ENCODE measurements at regions not wholly inside any gene's neighbourhood (a gene's known extent, or its start where the extent isn't known, plus 50 kb on each side); places are given as distances from the start of the nearest gene placed in this dataset.

- DNase-seq: no peak
Observed at GRCh38 chr5:162325143-162325727, 257.7 kb downstream of the GABRG2 start.

DNA sequence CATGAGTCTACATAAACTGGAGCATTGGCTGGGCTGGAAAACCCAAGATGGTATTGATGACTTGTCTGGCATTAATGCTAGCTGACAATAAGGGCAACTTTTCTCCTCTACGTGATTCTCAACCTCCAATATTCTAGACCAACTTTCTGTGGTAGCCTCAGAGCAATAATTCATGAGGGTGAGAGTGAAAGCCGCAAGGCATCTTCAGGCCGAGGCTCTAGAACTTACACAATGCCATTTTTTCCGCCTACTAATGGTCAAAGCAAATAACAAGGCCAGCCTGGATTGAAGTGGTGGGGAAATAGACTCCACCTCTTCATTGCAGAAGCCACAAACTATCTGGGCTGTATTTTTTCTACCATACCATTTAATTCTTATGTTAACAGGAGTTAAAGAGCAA, 267.4 kb downstream of the GABRG2 start:
- no peak for DNase-seq

DNA sequence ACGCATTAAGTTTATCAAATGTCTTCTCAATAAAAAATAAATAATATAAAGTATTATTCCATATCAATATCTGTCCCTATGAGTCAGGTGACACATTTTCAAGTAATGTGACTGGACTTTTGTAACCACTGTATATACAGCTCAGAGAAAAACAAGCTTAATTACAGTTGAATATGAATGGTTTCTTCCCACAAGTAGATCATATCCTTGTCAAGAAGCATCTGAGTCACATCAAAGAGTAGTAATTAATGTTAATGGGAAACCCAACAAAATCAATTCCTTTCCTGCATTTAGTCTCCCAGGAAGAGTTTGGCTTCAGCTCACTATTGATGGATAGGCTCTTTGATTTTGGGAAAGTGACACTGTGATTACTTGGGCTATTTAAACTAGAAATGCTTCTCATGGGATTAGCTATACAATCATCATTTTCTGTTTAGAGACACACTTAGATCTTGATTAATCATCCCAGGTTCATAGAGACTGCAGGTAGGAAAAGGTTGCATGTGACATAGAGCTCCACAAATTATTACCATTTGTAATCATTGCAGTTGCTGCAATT, 292.9 kb downstream of the GABRG2 start:
- no peak for DNase-seq

DNA sequence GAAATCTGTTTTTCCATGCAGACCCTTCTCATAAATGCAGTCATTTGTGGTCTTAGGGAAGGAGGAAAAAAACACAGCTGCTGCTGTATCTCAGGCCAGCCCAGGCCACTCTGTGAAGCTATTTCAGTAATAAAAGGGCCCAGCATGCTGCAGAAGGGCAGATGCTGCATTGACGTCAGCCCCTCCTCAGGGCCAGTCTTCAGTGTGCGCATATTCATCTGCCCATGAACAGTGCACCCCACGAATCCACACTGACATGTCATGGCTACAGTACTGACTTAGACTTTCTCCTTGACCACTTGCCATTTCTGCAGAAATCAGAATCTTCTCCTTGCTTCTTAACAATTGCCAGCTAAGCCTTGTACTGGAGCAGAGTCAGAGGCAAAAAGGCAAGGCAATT, 304.7 kb downstream of the GABRG2 start:
- no peak for DNase-seq

GRCh38 chr5:162377895-162378294, 310.3 kb downstream of the GABRG2 start:
- DNase-seq: no peak

DNA sequence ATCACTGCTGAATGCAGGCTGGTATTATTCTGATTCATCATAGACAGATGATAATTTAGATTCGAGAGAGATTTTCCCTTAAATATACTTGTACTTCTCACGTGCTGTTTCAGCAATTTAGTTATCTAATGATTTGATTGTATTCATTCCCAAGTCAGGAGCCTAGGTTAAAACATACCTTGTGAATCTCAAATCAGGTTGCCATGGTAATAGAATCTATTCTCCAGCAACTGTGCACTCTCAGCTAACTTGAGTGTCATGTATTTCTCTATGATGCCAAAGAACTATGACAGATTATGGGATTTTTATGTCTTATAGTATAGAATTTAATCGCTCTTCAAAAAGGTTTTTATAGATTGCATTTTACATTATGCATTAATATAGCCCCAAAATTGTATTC, 315.3 kb downstream of the GABRG2 start:
- DNase-seq: no peak

DNA sequence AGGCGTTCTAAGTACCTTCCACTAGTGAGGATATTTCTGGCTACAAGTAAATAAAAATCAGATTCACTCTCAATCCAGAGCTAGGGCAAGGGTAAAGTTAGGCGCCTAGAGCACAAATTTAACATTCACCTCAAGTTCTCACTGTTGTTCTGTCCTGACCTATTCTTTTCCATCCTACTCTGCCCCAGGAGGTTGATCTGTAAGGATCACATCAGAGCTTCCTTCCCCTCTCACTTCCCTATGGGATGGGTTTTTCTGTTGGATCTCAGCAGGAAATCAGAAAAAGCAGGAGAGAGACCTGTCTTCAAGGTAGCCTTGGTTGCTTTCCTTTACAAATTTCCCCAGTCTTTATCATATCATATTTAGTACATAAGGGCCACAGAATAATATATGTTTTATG, 316.7 kb downstream of the GABRG2 start:
- no peak for DNase-seq

DNA sequence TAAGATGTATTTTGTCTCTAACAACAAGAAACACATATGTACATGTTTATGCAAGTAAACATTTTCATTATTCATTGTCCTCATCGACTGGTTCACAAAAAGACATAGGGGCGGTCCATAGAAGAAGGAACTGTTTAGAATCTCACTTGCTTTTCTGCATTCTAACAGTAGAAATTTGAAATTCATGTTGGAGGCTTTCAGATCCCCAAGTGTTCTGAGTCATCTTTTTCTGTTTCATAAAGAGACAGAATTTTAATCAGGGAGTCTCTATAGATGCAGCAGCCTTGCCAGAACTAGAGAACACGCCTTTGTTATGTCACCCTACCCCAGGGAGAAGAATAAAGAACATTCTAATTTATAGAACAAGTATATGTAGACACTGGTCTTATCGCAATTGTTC, 324.3 kb downstream of the GABRG2 start:
- DNase-seq: no peak

DNA sequence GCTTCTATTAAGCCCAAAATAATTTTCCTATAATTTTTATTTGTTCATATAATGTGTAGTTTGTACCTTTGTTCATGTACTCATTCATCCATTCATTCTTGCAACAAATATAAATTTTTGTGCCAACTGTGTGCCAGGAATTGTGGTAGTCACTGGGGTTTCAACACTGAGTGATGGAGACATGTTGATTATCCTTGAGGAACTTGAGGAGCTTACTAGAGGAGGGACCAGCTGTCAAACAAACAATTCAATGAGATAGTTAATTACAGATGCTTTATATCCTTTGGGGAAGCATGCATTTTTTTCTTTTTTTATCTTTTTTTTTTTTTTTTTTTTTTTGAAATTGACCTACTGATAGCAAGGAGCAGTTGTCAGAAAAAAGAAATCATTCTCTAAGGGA, 324.8 kb downstream of the GABRG2 start:
- no peak for DNase-seq

- DNase-seq: no peak
Observed at GRCh38 chr5:162393534-162393933, 326.0 kb downstream of the GABRG2 start.

GRCh38 chr5:162407614-162408013, 340.0 kb downstream of the GABRG2 start:
- no peak for DNase-seq

DNA sequence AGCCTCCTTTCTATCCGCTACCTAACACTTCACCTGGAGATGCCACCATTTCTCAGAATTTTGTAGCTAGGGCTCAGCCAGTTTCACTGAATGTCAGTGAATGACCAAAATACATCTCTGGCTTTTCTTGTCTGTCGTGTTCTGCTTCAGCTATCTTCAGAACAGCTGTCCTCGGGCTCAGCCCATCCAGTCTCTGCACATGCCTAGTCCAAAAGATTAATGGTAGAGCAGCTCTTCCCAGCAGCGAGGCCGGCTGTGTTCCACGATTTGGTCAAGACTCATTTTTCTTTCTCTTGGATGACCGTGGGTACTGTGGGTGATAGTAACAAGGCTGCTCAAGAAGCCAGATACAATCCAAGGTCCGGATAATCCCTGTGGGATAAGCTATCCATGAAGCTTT, 342.8 kb downstream of the GABRG2 start:
- DNase-seq: no peak

DNA sequence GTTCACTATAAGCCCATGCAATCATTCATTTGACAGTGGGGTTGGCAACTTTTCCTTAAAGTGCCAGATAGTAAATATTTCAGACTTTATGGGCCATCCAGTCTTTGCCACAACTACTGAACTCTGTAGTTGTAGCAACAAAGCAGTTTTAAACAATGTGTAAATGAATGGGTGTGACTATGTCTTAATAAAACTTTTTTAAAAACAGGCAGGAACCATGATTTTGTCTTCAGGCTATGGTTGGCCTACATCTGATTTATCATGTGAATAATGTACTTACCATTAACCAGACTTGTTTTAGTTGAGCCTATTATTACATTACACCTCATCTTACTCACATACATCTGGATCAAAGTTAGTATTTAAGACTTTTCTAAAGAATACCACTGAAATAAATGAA, 361.6 kb downstream of the GABRG2 start:
- DNase-seq: no peak

- DNase-seq: no peak
Observed at GRCh38 chr5:162434281-162434680, 366.7 kb downstream of the GABRG2 start.

GRCh38 chr5:162436055-162436454, 368.5 kb downstream of the GABRG2 start:
- no peak for DNase-seq

DNA sequence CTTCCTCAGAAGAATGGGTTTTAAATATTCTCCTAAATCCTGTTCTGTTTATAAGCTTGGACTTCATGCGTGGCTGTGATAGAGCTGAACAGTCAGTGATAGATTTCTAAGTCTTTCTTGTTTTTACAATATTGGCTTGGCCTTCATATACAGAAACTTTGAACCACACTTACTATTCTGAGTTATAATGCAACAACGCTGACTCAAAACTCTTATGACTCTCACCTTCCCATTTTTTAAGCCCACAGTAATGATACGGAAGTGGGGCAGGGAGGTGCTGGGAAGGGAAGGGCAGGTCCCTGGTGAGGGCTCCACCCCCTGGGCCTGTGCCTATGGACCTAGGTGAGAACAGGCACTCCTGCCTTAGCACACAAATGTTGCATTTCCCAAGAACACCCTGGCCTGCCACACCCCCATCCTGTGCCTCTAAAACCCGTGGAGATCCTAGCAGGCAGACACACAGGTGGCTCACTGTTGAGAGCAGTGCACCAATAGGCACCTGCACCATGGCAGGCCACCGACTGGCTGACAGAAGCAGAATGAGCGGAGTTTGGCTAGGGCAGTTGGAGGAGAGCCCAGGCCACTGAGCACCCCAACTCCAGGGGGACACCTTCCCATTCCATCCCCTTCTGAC, 376.7 kb downstream of the GABRG2 start:
- DNase-seq: no peak

GRCh38 chr5:162456086-162456485, 388.5 kb downstream of the GABRG2 start:
- no peak for DNase-seq

GRCh38 chr5:162466011-162466410, 398.4 kb downstream of the GABRG2 start:
- no peak for DNase-seq

GRCh38 chr5:162473041-162473714, 405.6 kb downstream of the GABRG2 start:
- DNase-seq: no peak

GRCh38 chr5:162474239-162474638, 406.7 kb downstream of the GABRG2 start:
- no peak for DNase-seq

DNA sequence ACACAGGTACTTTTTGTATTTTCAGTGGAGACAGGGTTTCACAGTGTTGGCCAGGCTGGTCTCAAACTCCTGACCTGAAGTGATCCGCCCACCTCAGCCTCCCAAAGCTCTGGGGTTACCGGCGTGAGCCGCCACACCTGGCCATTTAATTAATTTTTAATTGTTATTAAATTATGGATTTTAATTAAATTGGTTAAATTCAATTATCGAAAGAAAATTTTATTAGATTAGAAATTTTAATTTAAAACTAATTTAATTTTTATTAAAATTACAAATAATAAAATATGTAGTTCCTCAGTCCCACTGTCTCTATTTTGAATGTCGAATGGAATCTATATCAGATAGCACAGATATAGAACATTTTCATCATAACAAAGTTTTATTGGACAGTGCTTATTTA, 416.5 kb downstream of the GABRG2 start:
- DNase-seq: no peak

- DNase-seq: no peak
Observed at GRCh38 chr5:162484986-162485385, 417.4 kb downstream of the GABRG2 start.

DNA sequence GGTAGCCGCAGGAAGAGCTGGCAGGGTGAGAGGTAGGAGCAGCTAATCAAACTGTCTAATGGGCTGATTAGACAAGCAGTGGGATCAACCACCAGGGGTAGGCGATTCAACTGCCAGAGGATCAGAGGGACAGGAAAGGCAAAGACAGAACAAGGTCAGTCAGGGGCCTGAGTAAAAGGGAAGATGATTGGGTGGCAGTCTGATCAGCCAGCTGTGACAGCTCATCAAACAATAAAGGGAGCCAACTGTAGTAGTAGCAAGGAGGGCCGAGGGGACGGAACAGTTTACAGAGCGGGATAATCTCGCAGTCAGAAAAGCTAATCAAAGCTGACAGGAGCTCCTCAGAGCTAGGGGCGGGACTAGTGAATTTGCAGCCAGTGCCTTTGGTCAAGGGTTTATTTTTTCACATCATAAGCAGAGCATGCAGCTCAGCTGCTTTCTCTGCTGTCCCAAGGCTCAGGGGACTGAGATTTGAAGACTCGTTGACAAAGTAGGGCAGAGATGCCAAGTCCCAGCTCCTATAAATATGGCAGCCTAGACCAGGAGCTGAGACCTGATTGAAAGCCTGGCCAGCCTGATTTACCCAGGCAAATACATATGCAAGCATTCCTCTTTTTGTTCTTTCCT, 418.2 kb downstream of the GABRG2 start:
- no peak for DNase-seq

Data from hematopoietic multipotent progenitor cell treated with erythropoietin and hydrocortisone succinate and interleukin-3 and kit ligand, for 4 days (in vitro differentiated cells).